Heart left ventricle (tissue), 16 donors: ENCODE measurements at regions not wholly inside any gene's neighbourhood (a gene's known extent, or its start where the extent isn't known, plus 50 kb on each side); places are given as distances from the start of the nearest gene placed in this dataset.
A peak's percentile ranks its signal among the peaks of the same experiment; 100 is the strongest.

ENCODE experiments used
- ATAC-seq, 4 donors: fragments of 200-7000 bp; cut with Tn5 transposase; one replicate each; pipeline ENCODE4 v1.9.1; 2020 to 2022; ENCODE audit warnings: moderate library complexity in 4 of 4, mild to moderate bottlenecking in 3 of 4, moderate number of reproducible peaks in 1 of 4
- DNase-seq, 5 donors: peaks; one replicate each; pipeline ENCODE4 v3.0.0-alpha.2; 2020
- H3K27ac ChIP-seq, 12 donors: fragments of 200-600 bp; sonication (generic) in 4 of 12; one replicate each; pipeline versions ENCODE4 v1.5.0 to v1.8.0; 2016 to 2022; ENCODE audit warnings: mild to moderate bottlenecking in 2 of 12
- H3K27me3 ChIP-seq, 9 donors: fragments of 200-600 bp; sonication (generic) in 2 of 9; one replicate each; pipeline versions ENCODE4 v1.5.1 to v1.8.0; 2016 to 2022; ENCODE audit warnings: mild to moderate bottlenecking in 3 of 9
- H3K36me3 ChIP-seq, 9 donors: fragments of 200-600 bp; sonication (generic) in 2 of 9; one replicate each; pipeline versions ENCODE4 v1.5.0 to v1.8.0; 2018 to 2022; ENCODE audit warnings: mild to moderate bottlenecking in 2 of 9
- H3K4me1 ChIP-seq, 12 donors: fragments of 200-600 bp; sonication (generic) in 4 of 12; one replicate each; pipeline versions ENCODE4 v1.5.0 to v1.8.0; 2016 to 2022; ENCODE audit warnings: mild to moderate bottlenecking in 3 of 12
- H3K4me3 ChIP-seq, 12 donors: fragments of 200-600 bp; sonication (generic) in 4 of 12; one replicate each; pipeline versions ENCODE4 v1.5.0 to v1.8.0; 2017 to 2022; ENCODE audit warnings: mild to moderate bottlenecking in 9 of 12, moderate library complexity in 4 of 12
- H3K9me3 ChIP-seq, 12 donors: fragments of 200-600 bp; sonication (generic) in 4 of 12; one replicate each; pipeline versions ENCODE4 v1.5.0 to v1.8.0; 2016 to 2022; ENCODE audit warnings: mild to moderate bottlenecking in 1 of 12
- POLR2A ChIP-seq, 2 donors: fragments of 450-650 bp; IDR thresholded peaks; one replicate each; pipeline ENCODE4 v1.6.1; 2017; ENCODE audit warnings: antibody characterized with exemption in 2 of 2, mild to moderate bottlenecking in 2 of 2, moderate library complexity in 2 of 2
- WGBS, 4 donors: extraction: QIAGEN DNeasy Blood & Tissue Kit in 2 of 4; methylation state at CpG; one replicate each; pipeline versions ENCODE4 v1.1.5 to v1.1.7; 2013 to 2018; 5-methylcytosine and 5-hydroxymethylcytosine counted together
- intact Hi-C, 10 donors: fragments of 100-400 bp; cut with DNase I; formaldehyde crosslinking; loops; one replicate each; pipeline versions ENCODE4 v1.11.1 to v1.14.2; 2022
- TF ChIP-seq, protein P1 (sequence below), 12 donors: fragments of 200-600 bp; sonication (generic) in 4 of 12; IDR thresholded peaks; one replicate each; pipeline versions ENCODE4 v1.5.0 to v1.8.0; 2018 to 2022; ENCODE audit warnings: antibody characterized with exemption in 12 of 12, mild to moderate bottlenecking in 5 of 12
- donor health status: ischemic (EF 13 %, LVEDD 7.1; RV severe dilation, severe dysfunction).
- donor health status: healthy with polysubstance abuse.
- donor health status: DM: no; HTN: yes; CAD: no.
- donor health status: DM: no; HTN: no; CAD: no.
- donor health status: ischemic (EF 25% LVEDD 6.9; RV normal size, moderate dysfunction).
- donor health status: ischemic (EF 25% LVEDD 5.7; RV mildly dilated, moderate dysfunction).
- donor health status: healthy.
- donor health status: DM: yes; HTN: yes; CAD: no.
- donor health status: ischemic (EF 35%, LVEDD 5.7; RV mildly dilated, moderate dysfunction).
- donor health status: nonischemic (EF 11% LVEDD 7.7; RV severe dilation, severe dysfunction).
- donor health status: DM: yes; HTN: yes; CAD: no.
- donor health status: PGD.
- donor health status: ischemic (EF 29% LVEDD 5.4; RV normal size, mild dysfunction).
- donor health status: nonischemic (EF 23%, LVEDD 6.1; RV moderate dilation, normal function).

DNA sequence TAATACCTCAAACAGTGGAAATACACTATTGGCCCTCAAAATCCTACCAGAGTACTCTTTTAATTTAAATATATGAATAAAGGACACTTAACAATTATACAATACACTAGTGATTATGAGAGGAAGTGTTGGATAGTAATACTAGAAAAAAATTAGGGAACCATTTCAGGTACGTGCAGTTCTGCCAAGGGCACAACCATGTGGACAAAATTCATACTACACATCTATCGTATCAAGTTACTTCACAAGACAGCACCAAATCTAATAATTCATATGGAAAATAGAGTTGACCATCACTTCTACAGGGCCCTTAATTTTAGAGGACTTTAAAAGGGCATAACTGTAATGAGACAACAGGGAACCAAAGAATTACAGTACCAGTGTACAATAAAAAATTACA lies 69.2 kb upstream of the ZCCHC13 start:
- ATAC-seq (no peak), DNase-seq (no peak)
- intact Hi-C loops = loop anchor here in 1 of 10 donors (10.0 kb wide), 1 partner anchor 50 kb away; no protein-coding TSS in a partner anchor
- no peak overlapping the region for H3K27ac ChIP-seq
- 52 to 76% (median 57%) methylated on average over 2 of the region's 2 CpGs for WGBS, 4 donors
- H3K4me1 ChIP-seq = peaks cover 0 to 6% (median 0%) of the 10 kb centered on the region in 12 donors
- peaks cover 0 to 24% (median 12%) of the 10 kb centered on the region in 9 donors for H3K36me3 ChIP-seq
- no peak for TF ChIP-seq POLR2A (IDR thresholded peaks at IDR 0.05)
- TF ChIP-seq, protein P1, sequence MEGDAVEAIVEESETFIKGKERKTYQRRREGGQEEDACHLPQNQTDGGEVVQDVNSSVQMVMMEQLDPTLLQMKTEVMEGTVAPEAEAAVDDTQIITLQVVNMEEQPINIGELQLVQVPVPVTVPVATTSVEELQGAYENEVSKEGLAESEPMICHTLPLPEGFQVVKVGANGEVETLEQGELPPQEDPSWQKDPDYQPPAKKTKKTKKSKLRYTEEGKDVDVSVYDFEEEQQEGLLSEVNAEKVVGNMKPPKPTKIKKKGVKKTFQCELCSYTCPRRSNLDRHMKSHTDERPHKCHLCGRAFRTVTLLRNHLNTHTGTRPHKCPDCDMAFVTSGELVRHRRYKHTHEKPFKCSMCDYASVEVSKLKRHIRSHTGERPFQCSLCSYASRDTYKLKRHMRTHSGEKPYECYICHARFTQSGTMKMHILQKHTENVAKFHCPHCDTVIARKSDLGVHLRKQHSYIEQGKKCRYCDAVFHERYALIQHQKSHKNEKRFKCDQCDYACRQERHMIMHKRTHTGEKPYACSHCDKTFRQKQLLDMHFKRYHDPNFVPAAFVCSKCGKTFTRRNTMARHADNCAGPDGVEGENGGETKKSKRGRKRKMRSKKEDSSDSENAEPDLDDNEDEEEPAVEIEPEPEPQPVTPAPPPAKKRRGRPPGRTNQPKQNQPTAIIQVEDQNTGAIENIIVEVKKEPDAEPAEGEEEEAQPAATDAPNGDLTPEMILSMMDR (IDR thresholded peaks at IDR 0.05) = no peak
- no peak overlapping the region for H3K4me3 ChIP-seq
- H3K9me3 ChIP-seq = no peaks in the 10 kb centered on the region
- H3K27me3 ChIP-seq = no peaks in the 10 kb centered on the region

DNA sequence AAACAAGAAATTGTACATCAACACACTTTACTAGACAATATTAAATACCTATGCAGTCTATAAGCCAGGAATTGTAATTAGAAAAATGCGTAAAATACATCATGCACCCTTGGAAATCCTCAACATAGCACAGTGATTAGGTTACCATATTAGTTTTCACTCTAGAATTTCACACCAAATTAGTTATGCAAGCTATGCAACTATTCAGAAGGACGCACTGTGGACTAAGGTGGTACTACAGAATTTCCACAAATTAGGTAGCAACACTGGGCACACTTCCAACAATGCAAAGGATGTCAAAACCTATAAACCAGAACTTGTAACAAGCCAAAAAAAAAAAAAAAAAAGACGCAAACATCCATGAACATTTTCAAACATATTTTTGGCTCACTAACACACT lies 71.1 kb upstream of the ZCCHC13 start:
- H3K27ac ChIP-seq = no peak overlapping the region
- H3K36me3 ChIP-seq = peaks cover 0 to 11% (median 0%) of the 10 kb centered on the region in 9 donors
- no peak for TF ChIP-seq POLR2A (IDR thresholded peaks at IDR 0.05)
- TF ChIP-seq, protein P1 (IDR thresholded peaks at IDR 0.05) = peak in 3 of 12 donors; percentile 8 to 14 (median 12)
- 65 to 78% (median 71%) methylated on average over 3 of the region's 3 CpGs for WGBS, 4 donors
- no peaks in the 10 kb centered on the region for H3K27me3 ChIP-seq
- DNase-seq (no peak), ATAC-seq (no peak)
- intact Hi-C loops = loop anchor here in 1 of 10 donors (10.0 kb wide), 1 partner anchor 52 kb away; no protein-coding TSS in a partner anchor
- H3K4me1 ChIP-seq = peaks cover 0 to 6% (median 0%) of the 10 kb centered on the region in 12 donors
- H3K9me3 ChIP-seq = no peaks in the 10 kb centered on the region
- H3K4me3 ChIP-seq = no peak overlapping the region

DNA sequence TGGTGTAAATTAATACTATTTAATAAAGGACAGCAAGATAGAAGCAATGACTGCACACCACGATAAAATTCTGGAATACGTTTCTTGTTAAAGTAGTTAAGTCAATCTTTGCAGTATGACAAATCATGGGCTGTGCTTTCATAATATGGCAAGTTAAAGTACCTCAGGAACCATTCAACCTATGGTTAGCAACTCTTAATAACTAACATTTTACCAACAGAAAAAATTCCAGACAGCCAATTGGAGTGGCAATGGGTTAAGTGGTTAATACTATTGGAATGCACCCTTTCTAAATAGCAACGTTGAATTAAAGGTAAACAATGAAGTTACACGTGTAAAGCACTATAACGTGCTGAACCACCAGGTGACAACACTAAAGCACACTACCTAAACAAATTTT lies 72.4 kb upstream of the ZCCHC13 start:
- Histone ChIP-seq H3K36me3 (peaks cover 0 to 10% (median 0%) of the 10 kb centered on the region in 9 donors), H3K27me3 (no peaks in the 10 kb centered on the region), H3K4me1 (peaks cover 0 to 6% (median 0%) of the 10 kb centered on the region in 12 donors), H3K4me3 (no peak overlapping the region), H3K9me3 (no peaks in the 10 kb centered on the region), H3K27ac (no peak overlapping the region)
- TF ChIP-seq, protein P1 (IDR thresholded peaks at IDR 0.05) = no peak
- TF ChIP-seq POLR2A (IDR thresholded peaks at IDR 0.05) = no peak
- 63 to 87% (median 79%) methylated on average over 5 of the region's 5 CpGs for WGBS, 4 donors
- intact Hi-C loops = loop anchor here in 1 of 10 donors (10.0 kb wide), 1 partner anchor 53 kb away; no protein-coding TSS in a partner anchor
- no peak for DNase-seq
- no peak for ATAC-seq

DNA sequence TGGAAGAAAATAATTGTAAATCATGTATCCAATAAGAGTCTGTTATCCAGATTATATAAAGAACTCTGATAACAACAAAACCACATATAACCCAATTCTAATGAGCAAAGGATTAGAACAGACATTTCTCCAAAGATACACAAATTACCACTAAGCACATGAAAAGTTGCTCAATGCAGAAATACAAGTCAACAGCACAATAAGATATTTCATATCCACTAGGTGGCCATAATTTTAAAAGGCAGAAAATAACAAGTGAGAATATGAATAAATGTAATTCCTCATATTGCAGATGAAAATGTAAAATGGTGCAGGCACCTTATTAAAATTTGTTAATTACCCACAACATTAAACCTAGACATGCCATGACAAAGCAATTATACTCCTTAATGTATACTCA lies 73.9 kb upstream of the ZCCHC13 start:
- peaks cover 0 to 6% (median 0%) of the 10 kb centered on the region in 12 donors for H3K4me1 ChIP-seq
- H3K36me3 ChIP-seq = peaks cover 0 to 10% (median 0%) of the 10 kb centered on the region in 9 donors
- H3K27me3 ChIP-seq = no peaks in the 10 kb centered on the region
- H3K27ac ChIP-seq = no peak overlapping the region
- DNase-seq (no peak), ATAC-seq (no peak)
- no peak overlapping the region for H3K4me3 ChIP-seq
- TF ChIP-seq, protein P1 (IDR thresholded peaks at IDR 0.05) = peak in 1 of 12 donors; percentile 7
- no peak for TF ChIP-seq POLR2A (IDR thresholded peaks at IDR 0.05)
- peaks cover 0 to 7% (median 0%) of the 10 kb centered on the region in 12 donors for H3K9me3 ChIP-seq
- intact Hi-C loops = loop anchor here in 1 of 10 donors (10.0 kb wide), 1 partner anchor 55 kb away; no protein-coding TSS in a partner anchor
